H9 (cell line): ENCODE measurements at regions not wholly inside any gene's neighbourhood (a gene's known extent, or its start where the extent isn't known, plus 50 kb on each side); places are given as distances from the start of the nearest gene placed in this dataset.

Experiments
- DNase-seq: peaks from one replicate; pipeline ENCODE4 v3.0.0-alpha.2; 2017
- H2AFZ ChIP-seq: one replicate; pipeline ENCODE4 v1.6.1; 2013; ENCODE audit warnings: mild to moderate bottlenecking, low read length, control low read depth, moderate library complexity
- H2AK5ac ChIP-seq: 2 replicates; pipeline ENCODE4 v1.6.1; 2013; ENCODE audit warnings: low read length, control low read depth, mixed read lengths; ENCODE audit not compliant: insufficient read length
- H2BK120ac ChIP-seq: one replicate; pipeline ENCODE4 v1.6.1; 2013; ENCODE audit warnings: low read depth, mild to moderate bottlenecking, low read length, control low read depth, inconsistent platforms; ENCODE audit not compliant: poor library complexity, severe bottlenecking
- H2BK12ac ChIP-seq: 2 replicates; pipeline ENCODE4 v1.6.1; 2013; ENCODE audit warnings: low read length, control low read depth, mixed read lengths, low read depth; ENCODE audit not compliant: insufficient read length
- H2BK15ac ChIP-seq: 2 replicates; pipeline ENCODE4 v1.6.1; 2013; ENCODE audit warnings: low read depth, low read length, control low read depth
- H2BK20ac ChIP-seq: one replicate; pipeline ENCODE4 v1.6.1; 2013; ENCODE audit warnings: low read depth, mild to moderate bottlenecking, low read length, control low read depth, inconsistent platforms; ENCODE audit not compliant: poor library complexity, severe bottlenecking
- H2BK5ac ChIP-seq: 2 replicates; pipeline ENCODE4 v1.6.1; 2013; ENCODE audit warnings: low read length, control low read depth, mixed read lengths; ENCODE audit not compliant: insufficient read length
- H3K14ac ChIP-seq: 2 replicates; pipeline ENCODE4 v1.6.1; 2013; ENCODE audit warnings: low read length, control low read depth; ENCODE audit not compliant: insufficient read depth
- H3K18ac ChIP-seq: 2 replicates; pipeline ENCODE4 v1.6.1; 2013; ENCODE audit warnings: low read depth, mild to moderate bottlenecking, mixed read lengths, low read length, control low read depth; ENCODE audit not compliant: insufficient read length
- H3K23ac ChIP-seq: 2 replicates; pipeline ENCODE4 v1.6.1; 2013; ENCODE audit warnings: low read length, control low read depth, mixed read lengths, low read depth; ENCODE audit not compliant: insufficient read length
- H3K23me2 ChIP-seq: 2 replicates; pipeline ENCODE4 v1.6.1; 2013; ENCODE audit warnings: low read depth, mild to moderate bottlenecking, mixed read lengths, low read length, control low read depth; ENCODE audit not compliant: insufficient read length, poor library complexity, severe bottlenecking
- H3K27ac ChIP-seq: 2 replicates; pipeline ENCODE4 v1.5.1; 2013; ENCODE audit warnings: low read length, control low read depth, mixed read lengths, low read depth; ENCODE audit not compliant: insufficient read length
- H3K27me3 ChIP-seq: 2 replicates; pipeline ENCODE4 v1.6.1; 2013; ENCODE audit warnings: low read length, control low read depth, inconsistent platforms; ENCODE audit not compliant: insufficient read depth
- H3K4ac ChIP-seq: 2 replicates; pipeline ENCODE4 v1.6.1; 2013; ENCODE audit warnings: low read depth, mild to moderate bottlenecking, control low read depth, inconsistent platforms, low read length, moderate library complexity
- H3K4me1 ChIP-seq: 2 replicates; pipeline ENCODE4 v1.6.1; 2013; ENCODE audit warnings: low read length, control low read depth, inconsistent platforms; ENCODE audit not compliant: insufficient read depth
- H3K4me2 ChIP-seq: 2 replicates; pipeline ENCODE4 v1.6.1; 2013; ENCODE audit warnings: low read length, control low read depth, mixed read lengths; ENCODE audit not compliant: insufficient read length, insufficient read depth
- H3K56ac ChIP-seq: 2 replicates; pipeline ENCODE4 v1.6.1; 2013; ENCODE audit warnings: low read depth, mild to moderate bottlenecking, mixed read lengths, low read length, control low read depth; ENCODE audit not compliant: insufficient read length
- H3K79me1 ChIP-seq: 2 replicates; pipeline ENCODE4 v1.6.1; 2013; ENCODE audit warnings: low read depth, mild to moderate bottlenecking, moderate library complexity, low read length, control low read depth, inconsistent platforms; ENCODE audit not compliant: insufficient read depth, poor library complexity, severe bottlenecking
- H3K79me2 ChIP-seq: 2 replicates; pipeline ENCODE4 v1.6.1; 2013; ENCODE audit warnings: low read length, control low read depth, inconsistent platforms; ENCODE audit not compliant: insufficient read depth
- H3K9ac ChIP-seq: 2 replicates; pipeline ENCODE4 v1.6.1; 2013; ENCODE audit warnings: low read length, control low read depth, mixed read lengths; ENCODE audit not compliant: insufficient read length; ENCODE audit errors: extremely low read depth
- H3K9me3 ChIP-seq: one replicate; pipeline ENCODE4 v1.6.1; 2013; ENCODE audit warnings: low read depth, low read length, inconsistent platforms; ENCODE audit not compliant: control insufficient read depth
- H3T11ph ChIP-seq: one replicate; pipeline ENCODE4 v1.6.1; 2013; ENCODE audit warnings: mild to moderate bottlenecking, low read length, control low read depth, inconsistent platforms
- H4K20me1 ChIP-seq: one replicate; pipeline ENCODE4 v1.6.1; 2013; ENCODE audit not compliant: control insufficient read depth, insufficient read length, insufficient read depth
- H4K5ac ChIP-seq: 2 replicates; pipeline ENCODE4 v1.6.1; 2013; ENCODE audit warnings: low read depth, mild to moderate bottlenecking, mixed read lengths, low read length, control low read depth; ENCODE audit not compliant: insufficient read length
- H4K8ac ChIP-seq: replicated peaks from 2 replicates; pipeline ENCODE4 v1.6.1; 2013; ENCODE audit warnings: low read length, control low read depth, mixed read lengths, low read depth; ENCODE audit not compliant: insufficient read length
- H4K91ac ChIP-seq: 2 replicates; pipeline ENCODE4 v1.6.1; 2013; ENCODE audit warnings: low read depth, mild to moderate bottlenecking, moderate library complexity, mixed read lengths, low read length, control low read depth; ENCODE audit not compliant: insufficient read length
- H3K27ac Mint-ChIP-seq, 3 experiments: 2 replicates in 2 of 3; 3 replicates in 1 of 3; pipeline ENCODE4 v1.8.0; 2020 to 2021; ENCODE audit warnings: mixed read lengths in 3 of 3, mild to moderate bottlenecking in 1 of 3, moderate library complexity in 1 of 3
- H3K27me3 Mint-ChIP-seq: 2 replicates; pipeline ENCODE4 v1.8.0; 2021; ENCODE audit warnings: low read depth, mild to moderate bottlenecking, moderate library complexity, mixed read lengths
- H3K36me3 Mint-ChIP-seq, 3 experiments: 2 replicates in 2 of 3; 3 replicates in 1 of 3; pipeline ENCODE4 v1.8.0; 2020 to 2021; ENCODE audit warnings: low read depth in 3 of 3, mixed read lengths in 3 of 3; ENCODE audit not compliant: insufficient read depth in 1 of 3
- H3K4me1 Mint-ChIP-seq, 2 experiments: 2 replicates each; pipeline ENCODE4 v1.8.0; 2020; ENCODE audit warnings: mixed read lengths in 2 of 2
- H3K4me3 Mint-ChIP-seq, 2 experiments: 2 replicates in 1 of 2; 3 replicates in 1 of 2; pipeline ENCODE4 v1.8.0; 2020 to 2021; ENCODE audit warnings: mild to moderate bottlenecking in 2 of 2, mixed read lengths in 2 of 2, moderate library complexity in 1 of 2
- H3K9me3 Mint-ChIP-seq, 2 experiments: 2 replicates in 1 of 2; 3 replicates in 1 of 2; pipeline ENCODE4 v1.8.0; 2020; ENCODE audit warnings: mild to moderate bottlenecking in 2 of 2, mixed read lengths in 2 of 2, moderate library complexity in 1 of 2
- CTCF ChIP-seq: fragments of 200-600 bp; sonication (generic); conservative IDR thresholded peaks from 3 replicates; pipeline ENCODE4 v1.8.0; 2021; ENCODE audit warnings: antibody characterized with exemption, mild to moderate bottlenecking
- WGBS: extraction: QIAGEN DNeasy Blood & Tissue Kit; methylation state at CpG from one replicate; pipeline ENCODE4 v1.1.7; 2013; ENCODE audit warnings: missing lambda C conversion rate, low lambda C conversion rate, mixed read lengths; ENCODE audit not compliant: insufficient read length; ENCODE audit errors: extremely low coverage; 5-methylcytosine and 5-hydroxymethylcytosine counted together

- Histone ChIP-seq H2AFZ (no peak overlapping the region), H4K20me1 (no peaks in the 10 kb centered on the region), H2AK5ac (no peak overlapping the region), H3K79me2 (no peaks in the 10 kb centered on the region), H3K4me2 (no peak overlapping the region), H3K14ac (no peak overlapping the region; the same call in 1 of the 2 replicates), H2BK120ac (no peak overlapping the region), H3K23me2 (no peaks in the 10 kb centered on the region), H3K23ac (no peak overlapping the region), H3T11ph (no peak overlapping the region), H4K8ac (no peak overlapping the region), H2BK5ac (no peak overlapping the region), H3K56ac (no peak overlapping the region), H3K4me1 (no peaks in the 10 kb centered on the region), H2BK15ac (no peak overlapping the region), H3K79me1 (no peaks in the 10 kb centered on the region), H4K91ac (no peak overlapping the region), H3K9ac (no peak overlapping the region), H3K4ac (no peak overlapping the region), H3K18ac (no peak overlapping the region), H3K27me3 (no peaks in the 10 kb centered on the region), H4K5ac (no peak overlapping the region), H2BK20ac (no peak overlapping the region), H2BK12ac (no peak overlapping the region), H3K27ac (no peak overlapping the region), H3K9me3 (no peaks in the 10 kb centered on the region)
- no peaks in the 10 kb centered on the region; a peak in 1 of 7 replicates for H3K36me3 Mint-ChIP-seq
- WGBS, result no CpG with 5 or more reads among the region's 3 CpGs
- DNase-seq, result no peak
- peaks cover 7 to 8% of the 10 kb centered on the region in 2 experiments for H3K4me1 Mint-ChIP-seq
- TF ChIP-seq CTCF, result no peak
- H3K9me3 Mint-ChIP-seq, result no peaks in the 10 kb centered on the region; a peak in 2 of 5 replicates
- no peak overlapping the region; a peak in 1 of 7 replicates for H3K27ac Mint-ChIP-seq
- H3K27me3 Mint-ChIP-seq, result no peaks in the 10 kb centered on the region; the same call in 1 of the 2 replicates
- H3K4me3 Mint-ChIP-seq, result no peak overlapping the region
Observed at GRCh38 chr15:100807028-100807427, 72.6 kb upstream of the ALDH1A3 start.
